ENCODE measurements at regions not wholly inside any gene's neighbourhood (a gene's known extent, or its start where the extent isn't known, plus 50 kb on each side); places are given as distances from the start of the nearest gene placed in this dataset.

DNA sequence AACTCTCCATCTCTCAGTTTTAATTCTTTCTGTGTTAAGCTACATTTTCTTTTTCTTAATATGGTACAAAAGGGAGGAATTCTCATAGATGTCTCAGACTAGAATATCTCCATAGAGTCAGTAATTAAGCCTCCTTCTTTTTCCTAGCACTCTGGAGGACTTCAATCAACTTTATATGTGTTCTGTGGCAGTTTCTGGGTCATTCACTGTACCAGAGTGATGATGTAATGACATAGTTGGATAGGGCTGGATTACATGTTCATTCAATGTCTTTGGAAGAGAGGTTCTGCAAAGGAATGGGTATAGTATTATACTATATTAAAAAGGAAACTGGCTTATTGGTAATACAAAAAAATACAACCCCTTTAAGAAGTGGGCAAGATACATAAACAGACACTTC, 318.3 kb upstream of the OPRM1 start:
- H3K9me3 ChIP-seq (ENCODE audit: control insufficient read depth in 2 of 2, insufficient read depth in 1 of 2, low read length in 1 of 2) = no peaks in the 10 kb centered on the region
- H3K4me3 ChIP-seq (ENCODE audit: low read length in 2 of 2) = no peak overlapping the region
- no peak for DNase-seq (ENCODE audit: low read depth in 6 of 9, low spot score in 9 of 9)
- no peak overlapping the region for H3K27ac ChIP-seq (ENCODE audit: low read depth in 1 of 2, low read length in 1 of 2)
- H3K27me3 ChIP-seq (ENCODE audit: control insufficient read depth in 2 of 2, insufficient read depth in 1 of 2, low read length in 1 of 2) = no peaks in the 10 kb centered on the region
- no peaks in the 10 kb centered on the region for H3K4me1 ChIP-seq (ENCODE audit: control insufficient read depth in 2 of 2, insufficient read depth in 2 of 2, low read length in 2 of 2)
- no peaks in the 10 kb centered on the region for H3K36me3 ChIP-seq (ENCODE audit: control insufficient read depth in 2 of 2, insufficient read depth in 2 of 2, low read length in 1 of 2)

DNA sequence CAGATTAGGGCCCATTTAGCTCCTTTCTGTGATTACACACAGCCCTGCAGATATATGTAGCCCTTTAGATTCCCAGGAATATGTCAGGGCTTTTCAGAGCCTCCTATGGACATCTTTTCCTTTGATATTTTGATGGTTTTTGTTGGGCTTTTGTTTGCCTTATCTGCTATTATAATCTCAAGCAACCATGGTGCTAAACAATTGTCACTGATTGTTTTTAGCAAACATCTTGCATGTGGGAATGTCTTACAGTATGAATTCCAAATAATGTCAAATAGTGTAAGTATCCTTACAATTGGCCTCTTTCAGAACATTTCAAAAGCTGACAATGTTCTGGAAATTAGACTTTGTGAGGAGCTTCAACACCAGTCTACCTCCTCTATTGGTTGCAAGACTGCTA, 333.6 kb upstream of the OPRM1 start:
- H3K4me3 ChIP-seq (ENCODE audit: low read length in 2 of 2) = no peak overlapping the region
- H3K9me3 ChIP-seq (ENCODE audit: control insufficient read depth in 2 of 2, insufficient read depth in 1 of 2, low read length in 1 of 2) = no peaks in the 10 kb centered on the region
- H3K27me3 ChIP-seq (ENCODE audit: control insufficient read depth in 2 of 2, insufficient read depth in 1 of 2, low read length in 1 of 2) = no peaks in the 10 kb centered on the region
- H3K27ac ChIP-seq (ENCODE audit: low read depth in 1 of 2, low read length in 1 of 2) = no peak overlapping the region
- H3K36me3 ChIP-seq (ENCODE audit: control insufficient read depth in 2 of 2, insufficient read depth in 2 of 2, low read length in 1 of 2) = no peaks in the 10 kb centered on the region
- H3K4me1 ChIP-seq (ENCODE audit: control insufficient read depth in 2 of 2, insufficient read depth in 2 of 2, low read length in 2 of 2) = no peaks in the 10 kb centered on the region
- no peak for DNase-seq (ENCODE audit: low read depth in 6 of 9, low spot score in 9 of 9)

DNA sequence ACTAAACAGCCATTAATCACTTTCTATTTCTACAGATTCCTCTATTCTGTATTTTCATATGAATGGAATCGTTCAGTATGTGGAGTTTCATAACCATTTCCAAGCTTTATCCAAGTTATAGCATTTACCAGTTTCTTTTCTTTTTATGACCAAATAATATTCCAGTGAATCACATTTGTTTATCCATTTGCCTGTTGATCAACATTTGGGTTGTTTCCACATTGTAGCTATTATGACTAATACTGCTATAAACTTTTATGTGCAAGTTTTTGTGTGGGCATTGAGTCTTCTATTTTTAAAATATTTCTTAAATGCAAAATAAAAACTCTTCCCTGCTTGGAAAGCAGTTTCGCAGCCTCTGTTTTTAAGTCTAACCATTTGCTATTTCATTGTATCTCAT, 336.4 kb upstream of the OPRM1 start:
- Histone ChIP-seq H3K4me3 (ENCODE audit: low read length in 2 of 2) (no peak overlapping the region), H3K9me3 (ENCODE audit: control insufficient read depth in 2 of 2, insufficient read depth in 1 of 2, low read length in 1 of 2) (no peaks in the 10 kb centered on the region), H3K36me3 (ENCODE audit: control insufficient read depth in 2 of 2, insufficient read depth in 2 of 2, low read length in 1 of 2) (no peaks in the 10 kb centered on the region), H3K27me3 (ENCODE audit: control insufficient read depth in 2 of 2, insufficient read depth in 1 of 2, low read length in 1 of 2) (no peaks in the 10 kb centered on the region), H3K4me1 (ENCODE audit: control insufficient read depth in 2 of 2, insufficient read depth in 2 of 2, low read length in 2 of 2) (no peaks in the 10 kb centered on the region), H3K27ac (ENCODE audit: low read depth in 1 of 2, low read length in 1 of 2) (no peak overlapping the region)
- 94% methylated on average over 2 of the region's 2 CpGs for WGBS
- DNase-seq (ENCODE audit: low read depth in 6 of 9, low spot score in 9 of 9) = no peak

DNA sequence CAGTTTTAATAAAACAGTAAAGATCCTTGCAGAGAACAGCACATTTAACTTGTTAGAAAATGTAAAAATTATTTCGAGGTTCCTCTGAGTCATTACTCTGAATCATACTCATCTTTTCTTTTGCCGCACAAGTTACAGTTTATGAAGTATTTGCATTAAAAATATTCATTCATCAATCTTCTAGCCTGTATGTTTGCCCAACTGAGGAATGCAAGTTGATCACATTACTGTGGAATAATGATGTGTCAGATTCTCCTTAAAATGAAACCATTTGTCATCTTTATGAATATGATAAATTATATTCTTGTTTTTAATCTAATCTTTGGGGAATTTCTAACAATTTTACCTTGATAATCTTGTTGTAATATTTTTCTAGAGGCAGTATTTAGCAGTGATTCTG, 340.4 kb upstream of the OPRM1 start:
- no peaks in the 10 kb centered on the region for H3K27me3 ChIP-seq (ENCODE audit: control insufficient read depth in 2 of 2, insufficient read depth in 1 of 2, low read length in 1 of 2)
- H3K27ac ChIP-seq (ENCODE audit: low read depth in 1 of 2, low read length in 1 of 2) = no peak overlapping the region
- no peaks in the 10 kb centered on the region for H3K4me1 ChIP-seq (ENCODE audit: control insufficient read depth in 2 of 2, insufficient read depth in 2 of 2, low read length in 2 of 2)
- no peaks in the 10 kb centered on the region for H3K9me3 ChIP-seq (ENCODE audit: control insufficient read depth in 2 of 2, insufficient read depth in 1 of 2, low read length in 1 of 2)
- no peaks in the 10 kb centered on the region for H3K36me3 ChIP-seq (ENCODE audit: control insufficient read depth in 2 of 2, insufficient read depth in 2 of 2, low read length in 1 of 2)
- no peak overlapping the region for H3K4me3 ChIP-seq (ENCODE audit: low read length in 2 of 2)
- no peak for DNase-seq (ENCODE audit: low read depth in 6 of 9, low spot score in 9 of 9)
- WGBS = 90% methylated on average over 2 of the region's 2 CpGs

DNA sequence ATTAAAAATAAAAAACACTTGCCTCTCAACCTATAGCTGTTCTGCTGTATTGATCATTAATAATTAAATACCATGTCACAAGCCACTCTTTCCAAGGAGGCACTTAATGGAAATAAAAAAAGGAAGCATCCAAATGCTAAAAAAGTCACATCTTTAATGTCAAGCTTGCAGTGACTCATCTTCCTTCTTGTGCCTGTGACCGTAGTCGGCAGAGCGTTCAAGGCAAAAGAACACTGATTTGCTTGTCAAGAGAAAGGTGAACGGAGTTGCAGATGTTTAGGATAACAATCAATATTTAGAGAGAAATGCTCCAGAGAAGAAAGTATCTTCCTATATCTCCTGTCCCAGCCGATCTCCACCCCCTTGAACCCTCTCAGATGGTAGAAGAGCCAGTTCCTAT, 341.0 kb upstream of the OPRM1 start:
- H3K36me3 ChIP-seq (ENCODE audit: control insufficient read depth in 2 of 2, insufficient read depth in 2 of 2, low read length in 1 of 2) = no peaks in the 10 kb centered on the region
- H3K4me3 ChIP-seq (ENCODE audit: low read length in 2 of 2) = no peak overlapping the region
- H3K27me3 ChIP-seq (ENCODE audit: control insufficient read depth in 2 of 2, insufficient read depth in 1 of 2, low read length in 1 of 2) = no peaks in the 10 kb centered on the region
- H3K27ac ChIP-seq (ENCODE audit: low read depth in 1 of 2, low read length in 1 of 2) = no peak overlapping the region
- WGBS = 90% methylated on average over 5 of the region's 5 CpGs
- no peaks in the 10 kb centered on the region for H3K4me1 ChIP-seq (ENCODE audit: control insufficient read depth in 2 of 2, insufficient read depth in 2 of 2, low read length in 2 of 2)
- no peak for DNase-seq (ENCODE audit: low read depth in 6 of 9, low spot score in 9 of 9)
- no peaks in the 10 kb centered on the region for H3K9me3 ChIP-seq (ENCODE audit: control insufficient read depth in 2 of 2, insufficient read depth in 1 of 2, low read length in 1 of 2)

DNA sequence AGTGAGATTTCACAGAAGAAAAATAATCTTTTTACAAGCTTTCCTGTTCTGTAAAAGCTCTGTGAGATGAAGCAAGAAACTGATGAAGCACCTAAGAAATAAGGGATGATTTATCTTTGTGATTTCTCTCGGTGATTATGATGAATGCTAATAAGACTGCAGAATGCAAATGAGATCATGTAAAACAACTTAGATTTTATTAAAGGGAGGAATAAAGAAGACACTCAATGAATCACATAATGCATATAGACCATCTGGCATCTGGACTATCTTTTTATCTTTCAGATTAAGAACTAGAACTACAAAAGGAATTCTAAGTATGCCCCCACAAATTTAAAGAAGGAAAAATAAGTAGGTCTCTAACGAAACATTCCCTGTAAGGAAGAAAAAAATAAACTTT, 361.5 kb upstream of the OPRM1 start:
- Histone ChIP-seq H3K27ac (ENCODE audit: low read depth in 1 of 2, low read length in 1 of 2) (no peak overlapping the region), H3K4me1 (ENCODE audit: control insufficient read depth in 2 of 2, insufficient read depth in 2 of 2, low read length in 2 of 2) (no peaks in the 10 kb centered on the region), H3K4me3 (ENCODE audit: low read length in 2 of 2) (no peak overlapping the region), H3K27me3 (ENCODE audit: control insufficient read depth in 2 of 2, insufficient read depth in 1 of 2, low read length in 1 of 2) (no peaks in the 10 kb centered on the region), H3K36me3 (ENCODE audit: control insufficient read depth in 2 of 2, insufficient read depth in 2 of 2, low read length in 1 of 2) (no peaks in the 10 kb centered on the region), H3K9me3 (ENCODE audit: control insufficient read depth in 2 of 2, insufficient read depth in 1 of 2, low read length in 1 of 2) (no peaks in the 10 kb centered on the region)
- WGBS = 92% methylated on average over 2 of the region's 2 CpGs
- no peak for DNase-seq (ENCODE audit: low read depth in 6 of 9, low spot score in 9 of 9)

DNA sequence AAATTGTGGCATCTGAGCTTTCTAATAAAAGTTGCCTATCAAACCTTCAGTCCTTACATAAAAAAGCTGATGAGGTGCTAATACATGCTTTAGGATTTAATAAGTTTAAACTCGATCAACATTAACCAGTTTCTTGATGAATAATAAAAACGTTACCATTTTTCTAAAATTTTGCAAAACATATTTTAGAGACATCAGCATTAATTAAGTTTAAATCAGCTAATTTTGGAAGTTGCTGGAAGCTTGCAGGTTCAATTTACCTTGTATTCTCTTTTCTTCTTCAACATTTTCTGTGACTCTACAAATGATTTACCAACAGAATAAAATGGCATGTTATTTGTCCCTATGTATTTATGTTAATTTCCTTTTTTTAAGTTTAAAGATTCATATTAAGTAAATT, 365.3 kb upstream of the OPRM1 start:
- no peaks in the 10 kb centered on the region for H3K27me3 ChIP-seq (ENCODE audit: control insufficient read depth in 2 of 2, insufficient read depth in 1 of 2, low read length in 1 of 2)
- H3K27ac ChIP-seq (ENCODE audit: low read depth in 1 of 2, low read length in 1 of 2) = no peak overlapping the region
- no peaks in the 10 kb centered on the region for H3K9me3 ChIP-seq (ENCODE audit: control insufficient read depth in 2 of 2, insufficient read depth in 1 of 2, low read length in 1 of 2)
- H3K36me3 ChIP-seq (ENCODE audit: control insufficient read depth in 2 of 2, insufficient read depth in 2 of 2, low read length in 1 of 2) = no peaks in the 10 kb centered on the region
- WGBS = 95% methylated on average over 2 of the region's 2 CpGs
- no peaks in the 10 kb centered on the region for H3K4me1 ChIP-seq (ENCODE audit: control insufficient read depth in 2 of 2, insufficient read depth in 2 of 2, low read length in 2 of 2)
- H3K4me3 ChIP-seq (ENCODE audit: low read length in 2 of 2) = no peak overlapping the region
- no peak for DNase-seq (ENCODE audit: low read depth in 6 of 9, low spot score in 9 of 9)

DNA sequence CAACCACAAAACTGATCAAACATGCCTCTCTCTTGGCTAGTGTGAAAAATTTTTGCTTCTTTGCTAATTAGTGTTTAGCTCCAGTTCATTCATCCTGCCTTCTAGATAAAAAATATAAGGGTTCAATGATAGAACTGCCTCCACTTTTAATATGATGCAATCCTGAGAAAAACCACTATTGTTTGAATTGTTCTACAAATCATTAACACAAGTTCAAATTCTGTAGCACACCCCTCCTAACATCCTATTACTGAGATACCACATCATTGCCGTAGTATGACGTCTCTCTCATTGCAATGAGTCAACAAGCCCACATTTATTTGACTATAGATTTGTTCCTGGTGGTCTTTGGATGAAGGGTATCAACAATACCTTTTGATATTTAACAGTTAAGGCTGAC, 365.8 kb upstream of the OPRM1 start:
- no peak for DNase-seq (ENCODE audit: low read depth in 6 of 9, low spot score in 9 of 9)
- no peaks in the 10 kb centered on the region for H3K9me3 ChIP-seq (ENCODE audit: control insufficient read depth in 2 of 2, insufficient read depth in 1 of 2, low read length in 1 of 2)
- 88% methylated on average over 2 of the region's 2 CpGs for WGBS
- H3K4me1 ChIP-seq (ENCODE audit: control insufficient read depth in 2 of 2, insufficient read depth in 2 of 2, low read length in 2 of 2) = no peaks in the 10 kb centered on the region
- no peak overlapping the region for H3K4me3 ChIP-seq (ENCODE audit: low read length in 2 of 2)
- H3K27ac ChIP-seq (ENCODE audit: low read depth in 1 of 2, low read length in 1 of 2) = no peak overlapping the region
- H3K36me3 ChIP-seq (ENCODE audit: control insufficient read depth in 2 of 2, insufficient read depth in 2 of 2, low read length in 1 of 2) = no peaks in the 10 kb centered on the region
- no peaks in the 10 kb centered on the region for H3K27me3 ChIP-seq (ENCODE audit: control insufficient read depth in 2 of 2, insufficient read depth in 1 of 2, low read length in 1 of 2)

DNA sequence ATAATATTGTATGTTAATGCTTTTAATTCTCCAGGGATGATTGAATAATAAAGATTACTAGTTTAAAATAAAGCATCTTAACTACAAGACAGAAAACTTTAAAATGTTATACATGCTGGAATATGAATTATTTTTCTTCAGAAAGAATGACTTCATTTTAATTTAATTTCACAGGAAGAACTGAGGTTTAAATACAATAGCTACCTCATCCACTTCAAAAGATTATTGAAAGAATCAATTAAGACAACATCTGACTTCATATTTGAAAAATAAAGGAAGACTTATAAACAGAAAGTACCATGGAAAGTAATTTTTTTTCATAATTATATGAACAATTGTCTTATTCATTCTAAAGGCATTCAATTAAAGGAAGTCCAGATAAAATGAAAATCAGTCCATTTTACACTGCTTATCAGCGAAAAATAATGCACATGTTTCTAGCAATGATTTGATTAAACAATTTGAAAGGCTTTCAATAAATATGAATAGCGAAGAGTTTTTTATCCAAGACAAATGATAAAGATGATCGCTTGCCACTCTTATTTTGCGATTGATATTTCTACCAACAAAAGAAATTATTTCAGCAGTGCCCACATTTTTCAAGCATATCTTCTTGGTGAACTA, 368.5 kb upstream of the OPRM1 start:
- H3K27ac ChIP-seq (ENCODE audit: low read depth in 1 of 2, low read length in 1 of 2) = no peak overlapping the region
- H3K4me1 ChIP-seq (ENCODE audit: control insufficient read depth in 2 of 2, insufficient read depth in 2 of 2, low read length in 2 of 2) = no peaks in the 10 kb centered on the region
- H3K4me3 ChIP-seq (ENCODE audit: low read length in 2 of 2) = no peak overlapping the region
- WGBS = 93% methylated on average over 4 of the region's 4 CpGs
- no peaks in the 10 kb centered on the region for H3K36me3 ChIP-seq (ENCODE audit: control insufficient read depth in 2 of 2, insufficient read depth in 2 of 2, low read length in 1 of 2)
- no peak for DNase-seq (ENCODE audit: low read depth in 6 of 9, low spot score in 9 of 9)
- no peaks in the 10 kb centered on the region for H3K9me3 ChIP-seq (ENCODE audit: control insufficient read depth in 2 of 2, insufficient read depth in 1 of 2, low read length in 1 of 2)
- H3K27me3 ChIP-seq (ENCODE audit: control insufficient read depth in 2 of 2, insufficient read depth in 1 of 2, low read length in 1 of 2) = no peaks in the 10 kb centered on the region

DNA sequence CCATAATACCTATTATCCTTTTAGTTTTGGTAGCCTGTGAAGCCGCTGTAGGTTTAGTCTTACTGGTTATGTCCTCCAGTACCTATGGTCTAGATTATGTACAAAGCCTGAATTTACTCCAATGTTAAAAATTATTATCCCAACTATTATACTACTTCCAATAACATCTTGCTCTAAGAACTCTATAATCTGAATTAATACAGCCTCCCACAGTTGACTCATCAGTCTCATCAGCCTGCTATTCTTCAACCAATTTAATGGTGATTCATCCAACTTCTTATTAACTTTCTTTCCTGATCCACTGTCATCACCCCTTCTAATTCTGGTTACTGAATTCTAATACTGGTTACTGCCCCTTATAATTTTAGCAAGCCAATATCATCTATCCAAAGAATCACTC, 370.3 kb upstream of the OPRM1 start:
- DNase-seq (ENCODE audit: low read depth in 6 of 9, low spot score in 9 of 9) = no peak
- Histone ChIP-seq H3K9me3 (ENCODE audit: control insufficient read depth in 2 of 2, insufficient read depth in 1 of 2, low read length in 1 of 2) (no peaks in the 10 kb centered on the region), H3K27ac (ENCODE audit: low read depth in 1 of 2, low read length in 1 of 2) (no peak overlapping the region), H3K27me3 (ENCODE audit: control insufficient read depth in 2 of 2, insufficient read depth in 1 of 2, low read length in 1 of 2) (no peaks in the 10 kb centered on the region), H3K36me3 (ENCODE audit: control insufficient read depth in 2 of 2, insufficient read depth in 2 of 2, low read length in 1 of 2) (no peaks in the 10 kb centered on the region), H3K4me3 (ENCODE audit: low read length in 2 of 2) (no peak overlapping the region), H3K4me1 (ENCODE audit: control insufficient read depth in 2 of 2, insufficient read depth in 2 of 2, low read length in 2 of 2) (no peaks in the 10 kb centered on the region)
- 94% methylated on average over 1 of the region's 1 CpG for WGBS

All from thymus (tissue), 11 donors.